HL-60/S4 treated with phorbol 12-myristate 13-acetate at 8.2 ng/mL for 4 days and 3 days (cell line): ENCODE measurements at regions not wholly inside any gene's neighbourhood (a gene's known extent, or its start where the extent isn't known, plus 50 kb on each side); places are given as distances from the start of the nearest gene placed in this dataset.

Source experiments
- in situ Hi-C: fragments of 300-500 bp; cut with MboI; formaldehyde crosslinking; loops from 2 replicates; pipeline ENCODE4 v1.15.0; 2022; ENCODE audit warnings: low sequenced_read_pairs

DNA sequence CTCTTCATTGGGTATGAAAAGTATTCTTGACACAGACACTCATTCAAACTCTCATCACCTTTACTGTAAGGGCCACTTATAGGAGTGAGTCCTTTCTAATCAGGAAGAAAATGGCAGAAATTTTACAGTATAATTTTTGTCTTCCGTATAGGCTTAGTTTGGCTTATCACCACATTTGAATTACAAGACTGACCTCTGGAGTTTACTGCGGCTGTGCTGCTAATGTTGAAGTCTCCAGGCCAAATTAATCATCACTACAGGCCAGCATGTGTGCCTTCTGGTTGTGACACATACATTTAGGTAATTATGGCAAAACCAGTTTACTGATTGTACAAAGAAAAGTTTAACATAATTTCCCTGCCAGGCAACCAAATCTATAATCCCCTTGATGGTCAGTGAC, 753.6 kb upstream of the GCFC2 start:
- in situ Hi-C loops: no loop called here

DNA sequence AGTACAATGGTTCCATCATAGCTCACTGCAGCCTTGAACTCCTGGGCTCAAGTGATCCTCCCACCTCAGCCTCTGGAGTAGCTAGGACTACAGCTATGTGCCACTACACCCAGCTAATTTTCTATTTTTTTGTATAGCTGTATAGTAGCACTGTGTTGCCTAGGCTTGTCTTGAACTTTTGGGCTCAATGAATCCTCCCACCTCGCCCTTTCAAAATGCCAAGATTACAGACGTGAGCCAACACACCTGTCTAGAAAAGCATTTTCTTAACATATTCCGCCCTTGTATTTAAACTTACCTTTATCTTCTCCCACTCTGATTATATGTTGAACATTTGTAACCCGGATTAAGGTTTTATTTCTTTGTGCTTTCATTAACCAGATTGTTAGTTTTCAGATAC, 750.7 kb upstream of the GCFC2 start:
- in situ Hi-C loops: no loop called here

DNA sequence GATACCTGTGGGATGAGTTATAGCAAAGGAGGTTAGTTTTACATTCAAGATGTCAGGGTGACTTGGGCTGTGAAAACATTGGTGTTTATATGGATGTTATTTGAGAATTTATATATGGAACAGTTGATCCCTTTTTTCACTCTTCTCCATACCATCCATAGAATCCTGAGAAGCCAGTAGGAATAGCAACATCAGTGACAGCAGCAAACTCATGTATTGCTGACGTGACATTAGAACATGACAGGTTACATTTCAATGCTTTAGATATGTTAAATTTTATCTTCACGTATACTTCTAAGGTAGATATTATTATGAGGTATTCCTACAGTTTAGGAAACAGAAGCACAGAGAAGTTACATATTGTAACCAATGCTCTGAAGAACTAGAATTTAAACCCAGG, 745.2 kb upstream of the GCFC2 start:
- in situ Hi-C loops: no loop called here

DNA sequence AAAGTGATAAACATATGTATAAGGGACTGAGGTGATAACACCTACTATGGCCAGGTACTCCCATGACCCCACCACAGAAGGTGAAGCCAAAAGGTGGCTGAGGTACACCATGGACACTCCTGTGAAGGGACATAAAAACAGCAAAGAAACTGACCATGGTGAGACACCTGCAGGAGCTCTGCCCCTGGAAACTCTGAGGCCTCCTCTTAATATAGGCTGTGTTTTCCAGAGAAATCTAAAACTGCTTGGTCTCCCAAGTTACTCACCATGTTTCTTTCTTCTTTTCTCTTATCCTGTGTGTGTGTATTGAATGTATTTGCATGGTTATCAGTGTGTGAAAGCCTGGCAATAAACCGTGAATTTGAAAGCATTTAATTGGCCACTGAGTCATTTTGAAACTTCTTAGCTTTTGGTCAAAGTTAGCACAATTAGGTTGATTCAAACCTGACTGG, 739.3 kb upstream of the GCFC2 start:
- in situ Hi-C loops: no loop called here

DNA sequence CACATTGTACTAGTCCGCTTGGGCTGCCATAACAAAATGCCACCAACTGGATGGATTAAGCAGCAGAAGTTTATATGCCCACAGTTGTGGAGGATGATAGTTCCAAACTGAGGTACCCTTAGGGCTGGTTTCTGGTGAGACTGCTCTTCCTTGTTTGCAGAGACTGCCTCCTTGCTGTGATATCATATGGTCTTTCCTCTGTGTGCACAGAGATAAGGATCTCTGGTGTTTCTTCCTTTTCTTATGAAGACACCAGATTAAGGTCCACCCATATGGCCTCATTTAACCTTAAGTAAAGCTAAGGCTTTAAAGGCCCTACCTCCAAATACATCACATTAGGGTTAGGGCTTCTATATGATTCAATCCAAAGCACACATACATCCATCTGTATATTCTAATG, 738.2 kb upstream of the GCFC2 start:
- in situ Hi-C loops: no loop called here

DNA sequence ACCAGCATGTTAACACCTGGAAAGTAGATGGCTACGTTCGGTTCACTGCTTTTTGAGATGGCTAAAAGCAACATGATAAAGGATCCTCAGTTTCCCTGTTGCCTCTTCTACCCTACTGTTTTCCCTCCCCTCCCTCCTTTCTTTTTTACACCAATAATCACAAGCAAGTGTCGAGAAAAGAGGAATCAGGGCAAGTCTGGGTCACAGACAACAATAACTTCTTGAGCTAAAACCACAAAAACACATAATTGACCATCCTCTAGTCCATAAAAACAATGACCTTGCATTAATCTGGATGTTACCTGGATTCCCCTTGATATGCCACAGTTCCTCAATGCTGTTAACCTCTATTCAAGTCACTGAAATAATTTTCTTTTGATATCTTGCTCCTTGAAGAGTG, 736.6 kb upstream of the GCFC2 start:
- in situ Hi-C loops: no loop called here

DNA sequence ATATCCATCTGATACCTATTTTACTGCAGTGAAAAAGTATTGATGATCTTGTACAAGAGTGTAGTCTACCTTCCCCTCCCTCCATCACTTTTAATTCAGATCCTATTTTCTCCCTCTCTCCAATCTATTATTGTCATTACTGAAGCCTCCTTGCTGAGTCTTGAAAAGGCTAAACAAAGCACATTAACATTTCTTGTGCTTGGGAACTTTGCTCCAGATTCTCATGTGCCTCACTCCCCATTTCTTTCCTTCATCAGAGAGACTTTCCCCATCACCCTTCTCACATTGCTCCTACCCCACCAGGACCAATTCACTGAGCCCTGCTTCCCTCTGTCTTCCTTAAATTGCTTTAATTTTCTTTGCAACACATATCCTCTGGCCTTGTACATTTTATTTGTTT, 736.2 kb upstream of the GCFC2 start:
- in situ Hi-C loops: no loop called here

DNA sequence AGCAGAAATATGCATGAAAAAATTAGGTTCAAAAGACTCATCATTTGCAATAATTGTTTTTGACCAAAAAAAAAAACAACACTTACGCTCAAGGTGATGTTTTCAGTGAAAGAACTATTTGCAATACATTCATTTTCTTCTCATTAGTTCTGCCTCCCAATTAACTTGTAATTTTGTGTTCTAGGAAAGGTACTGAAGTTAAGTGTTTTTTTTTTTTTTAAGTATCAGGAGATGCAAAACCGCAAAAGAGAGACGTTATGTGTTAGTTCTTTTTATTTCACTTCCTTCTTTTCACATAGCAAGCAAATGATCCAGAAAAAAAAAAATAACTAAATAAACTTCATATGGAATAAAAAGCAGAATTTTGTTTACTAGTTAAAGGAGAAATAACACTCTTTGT, 735.2 kb upstream of the GCFC2 start:
- in situ Hi-C loops: no loop called here

DNA sequence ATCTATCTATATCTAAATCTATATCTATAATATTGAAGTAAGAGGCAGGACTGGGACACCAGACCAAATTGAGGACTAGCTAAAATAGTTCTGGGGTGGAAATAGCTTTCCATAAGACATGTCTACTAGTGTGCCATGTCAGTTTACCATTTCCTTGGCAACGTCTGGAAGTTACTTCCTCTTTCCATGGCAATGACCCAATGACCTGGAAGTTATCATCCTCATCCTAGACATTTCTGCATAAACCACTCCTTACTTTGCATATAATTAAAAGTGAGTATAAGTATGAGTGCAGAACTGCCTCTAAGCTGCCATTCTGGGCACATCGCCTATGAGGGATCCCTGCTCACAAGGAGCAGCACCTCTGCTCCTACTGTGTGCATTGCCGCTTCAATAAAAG, 734.0 kb upstream of the GCFC2 start:
- in situ Hi-C loops: no loop called here

DNA sequence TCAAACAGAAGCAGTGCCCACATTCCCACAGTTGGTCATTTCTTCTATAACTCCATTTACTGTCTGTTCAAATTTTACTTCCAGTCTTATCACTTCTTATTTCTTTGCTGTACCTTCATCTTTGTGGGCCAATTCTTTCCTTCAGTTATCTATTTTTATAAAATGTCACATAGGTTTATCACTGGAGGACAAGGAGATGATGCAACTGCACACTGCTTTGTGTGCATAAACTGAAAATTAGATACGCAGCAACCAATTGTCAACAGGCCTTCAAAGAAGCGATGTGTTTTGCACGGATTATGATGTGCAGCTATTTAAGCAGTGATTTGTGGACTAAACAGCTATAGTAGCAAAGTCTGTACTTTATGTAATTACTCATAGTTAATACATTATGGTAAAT, 726.8 kb upstream of the GCFC2 start:
- in situ Hi-C loops: no loop called here

DNA sequence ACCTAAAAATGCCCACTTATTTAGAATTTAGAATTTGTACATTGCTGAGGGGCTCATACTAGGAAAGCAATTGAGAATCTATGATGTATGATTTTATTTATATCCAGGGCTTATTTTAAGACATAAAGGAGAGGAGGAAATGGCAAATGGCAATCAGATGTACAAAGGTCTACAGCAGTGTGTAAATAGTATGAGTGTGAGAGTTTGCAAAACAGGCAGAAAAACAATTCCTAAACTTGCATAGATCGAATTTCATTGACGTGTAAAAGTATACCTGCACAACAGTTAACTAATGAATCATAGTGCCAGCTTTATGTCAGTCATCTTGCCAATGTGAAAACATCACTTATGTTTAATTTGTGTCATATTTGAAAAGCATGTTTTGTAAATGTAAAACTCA, 718.7 kb upstream of the GCFC2 start:
- in situ Hi-C loops: no loop called here

DNA sequence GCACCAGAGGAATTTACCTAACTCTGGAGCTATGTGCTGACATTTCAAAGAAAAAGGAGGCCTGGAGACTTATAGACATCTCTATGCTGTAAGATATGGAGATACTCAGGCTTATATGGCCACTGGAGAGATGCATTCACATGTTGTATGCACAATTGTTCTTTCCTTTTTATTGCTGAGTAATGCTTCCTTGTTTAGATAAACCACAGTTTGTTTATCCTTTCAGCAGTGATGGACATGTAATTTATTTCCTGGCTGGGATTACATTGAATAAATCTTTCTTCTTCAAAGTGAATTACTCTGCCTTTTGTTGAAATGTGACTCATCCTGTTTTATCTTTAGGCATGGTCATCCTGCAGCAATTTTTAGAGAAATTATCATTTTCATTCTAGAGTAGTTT, 716.7 kb upstream of the GCFC2 start:
- in situ Hi-C loops: no loop called here

DNA sequence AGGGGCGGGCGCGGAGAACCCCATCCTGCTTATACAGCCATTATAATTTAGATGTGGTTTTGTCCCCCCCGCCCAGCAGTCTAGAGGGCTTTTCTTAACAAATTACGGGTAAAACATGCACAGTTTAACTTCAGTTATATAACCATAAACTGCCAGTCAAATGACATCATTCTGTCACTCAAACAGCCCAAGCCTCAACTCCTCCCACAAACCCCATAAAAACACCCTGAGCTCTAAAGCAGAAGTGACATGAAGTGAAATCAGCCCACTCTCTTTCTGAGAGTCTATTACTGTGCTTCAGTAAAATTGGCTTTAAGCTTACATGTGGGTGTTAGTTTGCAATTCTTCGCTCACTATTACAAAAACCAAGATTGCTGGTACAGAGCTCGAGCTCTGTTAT, 705.1 kb upstream of the GCFC2 start:
- in situ Hi-C loops: no loop called here

DNA sequence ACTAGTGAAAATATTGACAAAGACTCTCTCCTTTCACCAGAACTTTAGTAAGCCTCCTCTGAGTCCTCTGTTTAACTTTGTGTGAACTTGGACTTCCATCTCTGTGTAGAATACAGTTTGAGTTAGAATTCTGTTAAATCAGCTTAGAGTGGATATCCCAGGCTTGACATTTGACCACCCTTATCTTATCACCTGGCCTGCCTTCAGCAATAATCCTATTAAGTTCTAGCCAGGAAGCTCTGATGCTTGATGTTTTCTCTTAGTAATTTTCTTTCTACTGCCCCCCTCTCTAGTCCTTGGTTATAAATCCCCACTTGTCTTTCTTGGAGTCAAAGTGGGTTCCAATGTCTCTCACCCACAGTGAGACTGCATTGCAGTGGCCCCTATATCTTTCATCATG, 702.7 kb upstream of the GCFC2 start:
- in situ Hi-C loops: no loop called here

DNA sequence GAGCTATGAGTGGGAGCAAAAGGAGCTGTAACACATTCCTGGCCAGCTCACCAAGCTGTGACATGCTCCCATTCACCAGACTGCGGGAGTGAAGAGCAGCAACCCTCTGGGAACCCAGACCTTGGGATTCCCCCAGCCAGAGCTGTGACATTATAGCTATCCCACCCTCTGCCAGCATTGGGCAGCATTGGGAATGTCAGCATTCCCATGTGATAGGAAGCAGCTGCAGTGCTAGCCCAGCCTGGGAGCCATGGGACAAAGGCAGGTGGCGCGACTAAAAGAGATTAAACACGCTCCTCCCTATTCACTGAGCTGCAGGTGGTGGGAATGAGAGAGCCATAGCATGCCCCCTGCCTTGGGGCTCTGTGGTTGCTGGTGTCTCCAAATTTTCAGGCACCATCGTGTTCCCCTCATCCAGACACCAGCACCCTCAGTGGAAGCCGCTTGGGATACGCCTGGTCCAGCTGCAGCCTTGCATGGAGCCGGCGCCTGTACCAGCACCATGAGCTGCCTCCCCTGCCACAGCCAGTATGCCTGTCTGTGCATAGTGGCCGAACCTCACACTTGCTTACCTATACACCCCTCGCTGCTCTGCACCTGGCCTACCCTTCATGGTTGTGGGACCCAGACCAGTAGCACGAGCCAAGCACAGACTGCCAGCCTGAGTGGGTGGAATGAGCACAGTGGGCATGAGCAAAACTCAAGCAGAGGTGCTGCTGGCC, 695.6 kb upstream of the GCFC2 start:
- in situ Hi-C loops: no loop called here

DNA sequence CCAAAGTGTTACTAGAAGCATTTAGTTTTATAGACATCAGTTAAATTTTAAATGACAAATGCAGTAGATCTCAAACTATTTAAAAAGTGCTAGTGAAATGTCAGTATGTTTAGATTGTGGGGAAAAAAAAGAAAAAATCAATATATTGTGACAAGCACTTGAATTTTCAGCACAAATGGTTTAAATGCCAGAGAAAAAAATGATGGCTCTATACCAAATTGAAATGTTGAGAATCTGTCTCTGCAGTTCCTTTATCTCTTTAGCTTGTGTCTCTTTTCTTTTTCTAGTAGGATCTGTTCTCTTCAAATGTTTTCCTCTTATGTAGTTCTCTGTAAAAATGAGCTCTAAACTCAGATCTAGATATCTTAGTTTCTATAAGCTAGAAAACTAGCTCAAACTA, 682.6 kb upstream of the GCFC2 start:
- in situ Hi-C loops: no loop called here

DNA sequence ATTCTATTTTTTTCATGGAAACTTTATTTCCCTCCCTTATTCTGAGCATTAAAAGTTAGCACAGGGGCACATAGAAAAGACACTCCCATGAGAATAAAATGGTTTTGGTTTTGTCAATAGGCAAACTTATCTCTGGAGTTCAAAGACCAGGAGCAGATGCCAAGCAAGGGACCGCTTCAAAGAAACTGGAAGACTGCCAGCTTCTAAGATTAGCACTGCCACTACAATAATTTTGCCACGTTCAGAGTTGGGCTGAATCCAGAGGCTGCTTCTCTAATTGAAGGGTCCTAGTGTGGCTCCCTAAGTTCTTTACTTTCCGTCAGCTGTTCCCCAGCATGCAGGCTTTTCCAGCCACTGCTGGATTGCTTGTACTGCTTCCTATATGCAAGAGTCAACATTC, 681.0 kb upstream of the GCFC2 start:
- in situ Hi-C loops: no loop called here

DNA sequence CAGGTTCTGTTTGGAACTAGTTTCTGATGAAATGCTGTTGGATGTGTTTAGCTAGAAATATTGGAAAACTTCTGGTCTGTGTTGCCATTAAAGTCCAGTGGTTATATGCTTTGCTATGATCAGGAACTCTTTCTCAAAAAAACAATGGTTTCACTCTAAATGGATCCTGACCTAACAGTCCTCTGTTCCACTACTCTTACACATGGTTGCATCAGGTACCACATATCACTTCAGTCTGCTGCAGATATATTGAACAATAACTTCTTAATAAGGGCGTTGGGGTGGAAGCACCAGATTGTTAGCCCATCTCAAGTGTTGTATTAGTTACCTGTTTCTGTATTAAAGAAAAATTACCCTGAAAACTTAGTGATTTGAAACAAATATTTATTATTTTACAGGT, 676.6 kb upstream of the GCFC2 start:
- in situ Hi-C loops: no loop called here

DNA sequence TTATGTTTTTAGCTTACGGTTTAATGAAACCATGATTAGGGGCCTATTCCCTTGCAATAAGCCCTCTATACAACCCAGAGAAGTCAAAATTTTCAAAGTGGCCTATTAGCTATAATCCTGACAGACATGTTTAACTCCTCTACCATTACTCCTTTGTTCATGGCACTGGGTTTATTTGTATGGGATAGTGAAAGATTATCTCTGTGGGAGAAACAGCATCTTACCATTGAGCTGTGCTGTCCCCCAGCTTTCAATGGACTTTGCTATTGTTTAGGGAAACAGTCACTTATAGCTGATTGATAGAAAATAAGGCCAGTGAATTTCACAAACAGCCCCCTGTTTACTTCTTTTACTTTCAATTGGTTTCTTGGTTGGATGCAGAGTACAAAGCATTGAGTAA, 675.2 kb upstream of the GCFC2 start:
- in situ Hi-C loops: no loop called here

DNA sequence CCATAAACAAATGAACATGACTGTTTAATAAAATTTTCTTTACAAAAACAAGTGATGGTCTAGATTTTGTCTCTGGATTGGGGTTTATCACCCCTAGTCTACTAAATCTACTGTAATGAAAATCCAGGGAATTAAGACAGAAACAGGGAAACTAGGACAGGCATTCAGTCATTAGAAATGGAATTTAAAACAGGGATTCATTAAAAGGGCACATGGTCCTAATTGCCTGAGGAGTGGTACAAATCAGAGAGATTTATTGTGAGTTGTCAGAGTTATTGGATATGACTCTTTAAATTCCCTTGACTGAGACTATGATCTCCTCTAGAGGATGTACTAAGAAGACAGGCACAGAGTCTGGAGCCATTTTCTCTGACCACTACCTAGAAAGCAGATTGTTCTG, 670.9 kb upstream of the GCFC2 start:
- in situ Hi-C loops: no loop called here

DNA sequence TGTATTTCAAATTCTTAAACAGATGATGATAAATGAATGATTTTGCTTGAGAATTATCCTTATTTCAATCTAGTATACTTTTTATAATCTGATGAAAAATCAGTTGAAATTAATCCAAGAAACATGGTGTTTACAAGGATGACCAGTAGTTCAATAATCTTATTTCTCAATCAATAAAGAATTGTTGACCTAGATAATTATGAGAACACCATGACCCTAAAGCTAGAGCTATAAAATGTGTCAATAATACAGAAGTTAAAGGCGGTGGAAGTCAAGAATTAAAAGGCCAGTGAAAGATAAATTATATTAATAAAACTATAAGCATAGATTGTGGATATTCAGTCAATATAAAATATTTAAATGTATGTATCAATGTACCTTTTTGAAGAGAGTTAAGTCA, 667.4 kb upstream of the GCFC2 start:
- in situ Hi-C loops: no loop called here

DNA sequence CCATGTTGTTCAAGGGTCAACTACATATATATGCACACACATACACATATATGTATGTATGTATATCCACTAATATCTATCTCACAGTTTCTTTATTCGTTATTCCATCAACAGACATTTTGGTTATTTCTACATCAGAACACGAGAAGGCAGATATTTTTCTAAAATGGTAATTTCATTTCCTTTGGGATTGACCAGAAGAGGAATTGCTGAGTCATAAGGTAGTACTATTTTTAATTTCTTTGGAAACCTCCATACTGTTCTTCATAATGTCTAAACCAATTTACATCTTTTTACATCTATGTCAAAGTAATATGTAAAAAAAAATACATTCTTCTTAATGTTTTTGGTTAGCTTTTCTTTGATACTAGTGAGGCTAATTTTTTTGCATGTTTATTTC, 630.7 kb upstream of the GCFC2 start:
- in situ Hi-C loops: no loop called here

DNA sequence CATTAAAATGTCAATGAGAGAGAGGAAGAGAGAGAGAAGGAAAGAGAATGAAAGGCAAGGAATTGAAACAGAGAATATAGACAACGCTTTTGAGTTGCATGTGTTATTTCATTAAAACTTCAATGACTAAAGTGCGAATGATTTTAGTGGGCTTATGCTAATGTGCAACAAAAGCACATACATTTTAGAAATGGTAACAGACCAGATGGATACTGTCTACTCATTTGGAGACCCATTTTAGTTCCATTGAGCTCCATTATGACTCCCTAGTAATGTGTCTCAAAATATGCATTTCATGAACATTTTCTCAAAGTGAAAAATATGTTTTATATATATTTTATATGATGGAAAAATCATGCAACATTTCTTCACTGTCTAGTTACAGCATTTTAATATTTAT, 622.2 kb upstream of the GCFC2 start:
- in situ Hi-C loops: no loop called here
